ENCODE measurements at regions not wholly inside any gene's neighbourhood (a gene's known extent, or its start where the extent isn't known, plus 50 kb on each side); places are given as distances from the start of the nearest gene placed in this dataset.

GRCh38 chr5:2522372-2522771 is 229.1 kb downstream of the IRX2 start (continued):
- no peak for TF ChIP-seq CTCF (IDR thresholded peaks at IDR 0.05 in 2 of 3, conservative IDR thresholded peaks at IDR 0.05 in 1 of 3; ENCODE audit: borderline replicate concordance in 1 of 3, insufficient read depth in 1 of 3, low read depth in 2 of 3, low read length in 2 of 3)
- TF ChIP-seq MAX (IDR thresholded peaks at IDR 0.05): no peak
- TF ChIP-seq RAD21 (IDR thresholded peaks at IDR 0.05; ENCODE audit: low read depth): no peak
- TF ChIP-seq TCF7L2 (IDR thresholded peaks at IDR 0.05; ENCODE audit: borderline replicate concordance, extremely low read depth, insufficient read depth, insufficient read length): no peak
- TF ChIP-seq ZFX (IDR thresholded peaks at IDR 0.05): no peak
- no peak for TF ChIP-seq EGR1 (IDR thresholded peaks at IDR 0.05; ENCODE audit: low read depth)
- no peak for TF ChIP-seq ZBTB33 (IDR thresholded peaks at IDR 0.05; ENCODE audit: extremely low read depth, insufficient replicate concordance, low read length)

DNA sequence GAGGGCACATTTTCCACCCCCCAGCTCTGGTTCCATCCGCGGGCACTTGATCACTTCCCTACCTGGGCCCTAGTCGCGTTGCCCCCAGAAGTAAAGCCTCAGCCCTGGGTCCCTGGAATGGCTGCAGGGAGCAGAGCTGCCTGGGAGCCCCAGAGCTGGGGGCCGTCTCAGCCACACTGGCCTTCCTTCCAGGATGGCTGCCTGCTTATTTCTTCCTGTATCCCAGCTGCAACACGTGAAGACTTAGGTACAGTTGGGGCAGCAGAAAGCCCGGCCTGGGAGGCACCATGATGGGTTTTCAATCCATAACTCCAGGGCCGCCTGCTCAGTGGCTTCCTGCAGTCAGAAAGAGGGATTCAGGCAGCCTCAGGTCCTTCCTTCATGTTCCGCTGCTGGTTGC is 232.3 kb downstream of the IRX2 start:
- Histone ChIP-seq H3K4me3 (replicated peaks in 1 of 2; ENCODE audit: low read depth in 1 of 2, low read length in 2 of 2) (no peak overlapping the region), H3K79me2 (ENCODE audit: insufficient read depth, low read length) (no peaks in the 10 kb centered on the region), H2AFZ (ENCODE audit: low read depth, low read length, poor library complexity, severe bottlenecking) (no peak overlapping the region), H4K20me1 (ENCODE audit: insufficient read depth) (no peaks in the 10 kb centered on the region), H3K36me3 (ENCODE audit: control insufficient read depth in 1 of 2, insufficient read depth in 2 of 2, low read length in 2 of 2) (no peaks in the 10 kb centered on the region), H3K9me2 (ENCODE audit: insufficient read depth) (no peaks in the 10 kb centered on the region), H3K27ac (ENCODE audit: low read depth, low read length) (no peak overlapping the region), H3K4me1 (ENCODE audit: control insufficient read depth in 1 of 2, insufficient read depth in 2 of 2, low read length in 2 of 2) (no peaks in the 10 kb centered on the region), H3K9ac (ENCODE audit: low read length) (no peak overlapping the region), H3K27me3 (ENCODE audit: insufficient read depth, low read length) (no peaks in the 10 kb centered on the region), H3K9me3 (ENCODE audit: control insufficient read depth in 1 of 2, insufficient read depth in 1 of 2, low read depth in 1 of 2, low read length in 2 of 2) (peaks cover 2 to 21% of the 10 kb centered on the region in 2 experiments; a peak in 2 of 4 replicates), H3K4me2 (ENCODE audit: low read length) (no peak overlapping the region)
- no TSS peak for BruUV-seq (replicated peaks)
- intact Hi-C loops (cut with micrococcal nuclease): no loop called here
- CTCF ChIA-PET: no interaction called here
- ATAC-seq (no peak), DNase-seq (ENCODE audit: low read depth, low spot score) (no peak)
- RAD21 ChIA-PET (ENCODE audit: low non-redundant PET in 1 of 2, low total read pairs in 2 of 2, uncharacterized antibody in 2 of 2, unreplicated experiment in 2 of 2): no interaction called here
- POLR2A ChIA-PET: no interaction called here
- TF ChIP-seq ZBTB33 (IDR thresholded peaks at IDR 0.05; ENCODE audit: extremely low read depth, insufficient replicate concordance, low read length) (no peak), POLR2A (IDR thresholded peaks at IDR 0.05; ENCODE audit: borderline replicate concordance, extremely low read depth, insufficient read depth, insufficient read length) (no peak), CTCF (IDR thresholded peaks at IDR 0.05 in 2 of 3, conservative IDR thresholded peaks at IDR 0.05 in 1 of 3; ENCODE audit: borderline replicate concordance in 1 of 3, insufficient read depth in 1 of 3, low read depth in 2 of 3, low read length in 2 of 3) (no peak), SRF (IDR thresholded peaks at IDR 0.05; ENCODE audit: low read depth) (no peak), EZH2phosphoT487 (IDR thresholded peaks at IDR 0.05; ENCODE audit: borderline replicate concordance) (no peak), ZNF274 (IDR thresholded peaks at IDR 0.05; ENCODE audit: low read depth, low read length) (no peak)

Measured in HCT116 (cell line).